Transverse colon (tissue), 3 donors: ENCODE measurements at regions not wholly inside any gene's neighbourhood (a gene's known extent, or its start where the extent isn't known, plus 50 kb on each side); places are given as distances from the start of the nearest gene placed in this dataset.

ENCODE experiments used
- CTCF ChIP-seq, 5 experiments: fragments of 200-600 bp in 3 of 5; fragments of 450-650 bp in 2 of 5; sonication (generic) in 3 of 5; IDR thresholded peaks; 1 replicate in 2 of 5; 2 replicates in 3 of 5; pipeline ENCODE4 v1.5.1; 2016 to 2017; ENCODE audit warnings: antibody characterized with exemption in 5 of 5, inconsistent platforms in 3 of 5, mild to moderate bottlenecking in 2 of 5, moderate library complexity in 1 of 5
- EP300 ChIP-seq: sonication (generic); formaldehyde crosslinking; IDR thresholded peaks from one replicate; pipeline ENCODE4 v1.6.1; 2017; ENCODE audit warnings: antibody characterized with exemption, low read depth
- POLR2A ChIP-seq: fragments of 450-650 bp; IDR thresholded peaks from one replicate; pipeline ENCODE4 v1.6.1; 2016; ENCODE audit warnings: antibody characterized with exemption, mild to moderate bottlenecking, moderate library complexity

GRCh38 chr5:34556509-34556782, 99.7 kb upstream of the RAI14 start:
- TF ChIP-seq EP300 (no peak), POLR2A (no peak), CTCF (IDR thresholded peaks at IDR 0.05) (no peak)
